SK-N-MC (cell line): ENCODE measurements at regions not wholly inside any gene's neighbourhood (a gene's known extent, or its start where the extent isn't known, plus 50 kb on each side); places are given as distances from the start of the nearest gene placed in this dataset.

ENCODE experiments used
- DNase-seq: peaks from one replicate; pipeline ENCODE4 v3.0.0-alpha.2; 2011; ENCODE audit warnings: low read depth, low spot score
- H3K27ac ChIP-seq: fragments of 200-600 bp; sonication (generic); 2 replicates; pipeline ENCODE4 v1.5.1; 2016; ENCODE audit warnings: mixed run types
- H3K36me3 ChIP-seq: fragments of 200-600 bp; sonication (generic); 2 replicates; pipeline ENCODE4 v1.6.1; 2017; ENCODE audit warnings: antibody characterized with exemption, low read length, mixed read lengths; ENCODE audit not compliant: insufficient read depth
- H3K4me3 ChIP-seq: fragments of 200-600 bp; sonication (generic); 2 replicates; pipeline ENCODE4 v1.5.1; 2016
- H3K9ac ChIP-seq: fragments of 200-600 bp; sonication (generic); 2 replicates; pipeline ENCODE4 v1.8.0; 2017; ENCODE audit warnings: mixed run types, mixed read lengths; ENCODE audit not compliant: insufficient read length
- H3K9me3 ChIP-seq: fragments of 200-600 bp; sonication (generic); 2 replicates; pipeline ENCODE4 v1.6.1; 2017; ENCODE audit warnings: low read depth, mild to moderate bottlenecking, antibody characterized with exemption, low read length, moderate library complexity, mixed read lengths
- EZH2 ChIP-seq: fragments of 200-600 bp; sonication (generic); IDR thresholded peaks from one replicate; pipeline ENCODE4 v1.6.1; 2017; ENCODE audit warnings: antibody characterized with exemption
- FOXP2 ChIP-seq: optimal IDR thresholded peaks from 2 replicates; pipeline ENCODE3; 2011; ENCODE audit warnings: mild to moderate bottlenecking, moderate library complexity; ENCODE audit not compliant: insufficient read depth; ENCODE audit errors: extremely low read length, control extremely low read depth
- POLR2AphosphoS5 ChIP-seq: IDR thresholded peaks from 2 replicates; pipeline ENCODE4 v1.6.1; 2012; ENCODE audit warnings: mild to moderate bottlenecking, low read depth, low read length, borderline replicate concordance

- Histone ChIP-seq H3K4me3 (no peak overlapping the region), H3K36me3 (peaks cover 13% of the 10 kb centered on the region; the same call in 1 of the 2 replicates), H3K9ac (no peak overlapping the region), H3K9me3 (no peaks in the 10 kb centered on the region), H3K27ac (no peak overlapping the region)
- no peak for TF ChIP-seq FOXP2
- TF ChIP-seq EZH2 = no peak
- TF ChIP-seq POLR2AphosphoS5 = no peak
- DNase-seq = no peak
Measured at GRCh38 chr17:77403854-77404253, 263.1 kb downstream of the SEC14L1 start.

- no peaks in the 10 kb centered on the region for H3K9me3 ChIP-seq
- DNase-seq = no peak
- no peak overlapping the region for H3K4me3 ChIP-seq
- no peak overlapping the region for H3K9ac ChIP-seq
- peaks cover 14% of the 10 kb centered on the region; the same call in 1 of the 2 replicates for H3K36me3 ChIP-seq
- no peak for TF ChIP-seq POLR2AphosphoS5
- no peak for TF ChIP-seq EZH2
- no peak for TF ChIP-seq FOXP2
- no peak overlapping the region for H3K27ac ChIP-seq
Measured at GRCh38 chr17:77404812-77405581, 264.2 kb downstream of the SEC14L1 start.

- Histone ChIP-seq H3K9me3 (no peaks in the 10 kb centered on the region), H3K36me3 (peaks cover 19% of the 10 kb centered on the region), H3K27ac (peak overlapping the region; percentile 19; the same call in 1 of the 2 replicates), H3K9ac (no peak overlapping the region), H3K4me3 (no peak overlapping the region)
- DNase-seq = no peak
- TF ChIP-seq EZH2 (no peak), POLR2AphosphoS5 (no peak), FOXP2 (no peak)
Measured at GRCh38 chr17:77405867-77406732, 265.3 kb downstream of the SEC14L1 start.

GRCh38 chr17:77407321-77408277, 266.8 kb downstream of the SEC14L1 start:
- TF ChIP-seq EZH2 (no peak), FOXP2 (no peak), POLR2AphosphoS5 (no peak)
- H3K4me3 ChIP-seq = no peak overlapping the region
- H3K9me3 ChIP-seq = no peaks in the 10 kb centered on the region
- no peak overlapping the region for H3K9ac ChIP-seq
- no peak for DNase-seq
- no peak overlapping the region for H3K27ac ChIP-seq
- H3K36me3 ChIP-seq = peaks cover 26% of the 10 kb centered on the region

GRCh38 chr17:77408284-77408683, 267.5 kb downstream of the SEC14L1 start:
- TF ChIP-seq EZH2 (no peak), FOXP2 (no peak), POLR2AphosphoS5 (no peak)
- no peak overlapping the region for H3K27ac ChIP-seq
- peaks cover 23% of the 10 kb centered on the region for H3K36me3 ChIP-seq
- H3K4me3 ChIP-seq = no peak overlapping the region
- no peak for DNase-seq
- H3K9me3 ChIP-seq = no peaks in the 10 kb centered on the region
- no peak overlapping the region for H3K9ac ChIP-seq

GRCh38 chr17:77409282-77410161, 268.8 kb downstream of the SEC14L1 start:
- DNase-seq = no peak
- H3K4me3 ChIP-seq = peak overlapping the region; percentile 53; the same call in 1 of the 2 replicates
- peak overlapping the region; percentile 67; the same call in 1 of the 2 replicates for H3K27ac ChIP-seq
- no peak for TF ChIP-seq EZH2
- TF ChIP-seq POLR2AphosphoS5 = no peak
- TF ChIP-seq FOXP2 = peak; percentile 5
- peaks cover 23% of the 10 kb centered on the region for H3K36me3 ChIP-seq
- no peaks in the 10 kb centered on the region for H3K9me3 ChIP-seq
- H3K9ac ChIP-seq = peak overlapping the region; percentile 47

GRCh38 chr17:77410470-77410869, 269.7 kb downstream of the SEC14L1 start:
- Histone ChIP-seq H3K36me3 (peaks cover 23% of the 10 kb centered on the region), H3K9ac (no peak overlapping the region), H3K27ac (no peak overlapping the region), H3K4me3 (no peak overlapping the region), H3K9me3 (no peaks in the 10 kb centered on the region)
- TF ChIP-seq POLR2AphosphoS5 (no peak), EZH2 (no peak), FOXP2 (no peak)
- no peak for DNase-seq
